Suppressor macrophage (primary cell): ENCODE measurements at regions not wholly inside any gene's neighbourhood (a gene's known extent, or its start where the extent isn't known, plus 50 kb on each side); places are given as distances from the start of the nearest gene placed in this dataset.
A peak's percentile ranks its signal among the peaks of the same experiment; 100 is the strongest.
"Not testable (repeated sequence)": the region's sequence is repeated elsewhere in the genome, so short reads cannot be mapped to it uniquely, and the experiment has no call there.

Experiments used
- DNase-seq, 4 experiments: peaks; one replicate each; pipeline ENCODE4 v3.0.0-alpha.2; 2020 to 2022

DNA sequence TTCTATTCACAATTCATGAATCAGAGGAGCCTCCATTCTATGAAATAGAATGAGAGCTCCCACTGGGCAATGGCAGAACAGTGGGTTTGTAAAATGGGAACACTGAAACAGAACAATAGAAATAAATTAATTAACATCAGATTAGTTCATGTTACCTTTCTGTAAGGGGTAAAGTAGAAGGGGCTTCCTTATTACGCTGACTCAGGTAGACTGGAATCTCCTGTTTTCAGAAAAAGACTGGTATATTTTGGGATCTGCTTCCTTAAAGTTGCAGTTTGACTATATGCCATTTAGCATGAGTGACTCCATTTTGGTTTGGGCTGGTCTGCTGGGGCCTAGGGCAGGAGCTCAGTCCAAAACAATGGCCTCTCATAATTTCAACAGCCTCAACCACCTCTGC is 52.8 kb upstream of the ZFAND3 start:
- no peak for DNase-seq

DNA sequence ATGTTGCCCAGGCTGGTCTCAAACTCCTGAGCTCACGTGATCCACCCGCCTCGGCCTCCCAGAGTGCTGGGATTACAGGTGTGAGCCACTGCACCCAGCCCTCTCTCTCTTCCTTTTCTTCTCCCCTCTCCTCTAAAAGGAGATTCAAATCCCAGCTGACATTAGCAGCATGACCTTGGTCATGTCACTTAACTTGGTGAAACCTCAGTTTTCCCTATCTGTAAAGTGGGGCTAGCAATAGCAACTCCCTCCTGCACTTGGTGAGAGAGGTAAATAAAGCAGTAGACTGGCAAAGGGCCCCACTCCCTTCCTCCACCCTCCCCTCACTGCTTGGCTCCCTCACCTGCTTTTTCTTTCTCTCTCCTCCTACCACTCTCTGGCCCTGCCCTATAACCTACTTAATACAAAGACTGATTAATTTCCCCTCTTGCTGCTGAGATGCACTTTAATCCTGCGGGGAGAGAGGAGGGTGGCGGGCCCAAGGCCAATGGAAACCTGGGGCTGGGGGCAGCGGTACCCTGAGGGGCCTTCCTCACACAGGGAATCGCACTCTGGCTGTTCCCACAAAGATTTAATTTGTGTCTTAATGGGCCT is 54.2 kb upstream of the ZFAND3 start:
- no peak for DNase-seq

DNA sequence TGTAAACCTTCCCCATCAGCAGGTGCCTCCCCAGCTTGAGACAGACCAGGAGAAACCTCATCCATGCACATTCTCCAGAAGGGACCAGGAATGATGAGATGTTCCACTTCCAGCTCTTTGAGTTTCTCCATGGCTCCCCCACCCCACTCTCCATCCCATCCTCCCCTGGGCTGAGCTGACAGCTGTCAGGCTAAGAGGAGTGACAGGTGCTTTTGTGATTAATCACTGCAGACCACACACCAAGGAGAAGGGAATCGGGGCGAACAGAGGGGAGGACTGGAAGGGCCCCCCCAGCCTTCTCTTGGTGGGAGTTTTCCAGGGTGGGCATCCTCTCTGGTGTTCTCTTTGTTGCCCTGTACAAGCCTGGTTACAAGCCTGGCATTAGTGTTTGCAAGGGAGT is 56.1 kb upstream of the ZFAND3 start:
- no peak for DNase-seq

DNA sequence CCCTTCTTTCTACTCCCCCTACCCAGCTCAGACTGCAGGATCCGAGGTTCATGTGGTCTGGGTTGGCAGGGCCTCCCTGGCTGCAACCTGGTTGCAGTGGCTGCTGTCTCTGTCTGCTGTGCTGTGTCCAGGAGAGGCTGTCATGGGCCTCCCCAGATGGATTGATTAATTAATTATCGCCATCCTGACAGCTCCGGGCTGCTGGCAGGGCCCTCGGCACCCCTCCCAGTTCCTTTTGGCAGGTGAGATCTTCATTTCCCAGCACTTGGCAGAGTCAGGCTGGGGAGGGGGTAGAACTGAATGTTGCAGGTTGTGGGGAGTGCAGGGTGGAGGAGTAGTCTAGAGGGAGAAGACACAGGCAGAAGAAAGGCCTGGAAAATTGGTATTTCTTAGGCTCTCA is 56.7 kb upstream of the ZFAND3 start:
- DNase-seq: no peak

DNA sequence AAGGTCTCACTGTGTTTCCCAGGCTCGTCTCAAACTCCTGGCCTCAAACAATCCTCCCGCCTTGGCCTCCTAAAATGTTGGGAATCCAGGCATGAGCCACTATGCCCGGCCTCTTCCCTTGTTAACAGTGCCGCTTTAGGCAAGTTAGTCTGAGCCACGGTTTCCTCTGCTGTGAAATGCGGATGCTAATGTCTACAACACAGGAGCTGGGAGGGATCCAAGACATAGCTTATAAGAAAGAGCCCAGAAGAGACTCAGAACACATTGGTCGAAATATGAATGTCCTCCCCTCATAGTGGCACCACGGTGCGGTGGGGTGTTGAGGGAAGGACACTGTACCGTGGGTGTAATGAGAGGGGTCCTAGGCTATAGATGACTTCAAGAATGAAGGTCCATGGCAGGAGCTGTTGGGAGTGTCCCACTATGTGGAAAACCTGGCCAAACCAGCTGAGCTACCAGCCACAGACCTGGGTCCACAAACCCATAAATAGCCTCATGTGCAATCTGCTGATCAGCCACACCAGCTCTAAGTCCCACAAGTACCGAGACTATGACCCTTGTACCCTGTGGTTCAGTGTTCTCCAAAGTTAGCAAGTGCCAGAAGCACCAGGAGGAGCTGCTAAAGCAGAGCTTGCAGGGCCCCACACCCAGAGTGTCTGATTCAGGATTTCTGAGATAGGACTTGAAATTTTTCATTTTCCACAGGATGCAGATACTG is 57.8 kb upstream of the ZFAND3 start:
- DNase-seq: no peak

DNA sequence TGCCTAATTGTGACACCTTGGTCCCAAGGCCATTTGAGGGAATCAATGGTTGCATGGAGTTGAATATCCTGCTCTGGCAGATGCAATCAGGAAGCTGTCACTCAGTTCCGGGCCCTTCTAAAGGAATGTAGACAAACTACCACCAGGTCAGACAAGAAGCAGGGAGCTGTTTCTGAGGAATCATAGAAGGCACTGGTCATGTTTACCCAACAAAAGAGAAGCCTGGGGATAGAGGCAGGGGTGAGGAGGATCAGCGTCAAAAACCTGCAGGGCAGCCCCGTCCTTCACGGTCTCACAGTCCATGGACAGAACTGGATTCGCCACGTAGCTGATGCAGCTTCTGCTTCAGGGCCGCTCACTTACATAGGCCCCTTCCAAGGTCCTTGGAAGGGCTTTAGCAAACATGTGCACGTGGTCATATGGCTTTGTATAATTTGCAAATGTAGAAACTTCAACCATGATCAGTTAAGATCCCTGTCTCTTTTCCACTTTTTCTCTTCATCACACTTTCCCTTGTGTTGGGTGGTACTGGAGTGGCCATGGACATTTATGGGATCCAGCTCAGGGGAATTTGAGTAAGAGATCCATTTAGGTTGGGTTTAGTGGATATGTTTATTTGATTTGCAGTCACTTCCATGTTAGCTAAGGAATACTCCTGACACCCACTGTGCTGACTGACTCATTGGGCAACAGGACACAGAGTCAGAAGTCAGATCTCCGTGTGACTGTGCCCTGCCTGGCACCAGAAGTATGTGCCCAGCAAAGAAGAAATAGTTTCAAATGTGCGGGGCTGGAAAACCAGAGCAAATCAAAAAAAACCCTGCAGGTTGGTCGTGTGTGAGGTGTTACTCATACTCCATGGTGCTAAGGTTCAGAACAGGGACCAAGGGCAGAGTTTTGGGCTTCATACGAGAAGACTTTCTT is 60.0 kb upstream of the ZFAND3 start:
- peak; percentile 13 to 69 (median 43) for DNase-seq

DNA sequence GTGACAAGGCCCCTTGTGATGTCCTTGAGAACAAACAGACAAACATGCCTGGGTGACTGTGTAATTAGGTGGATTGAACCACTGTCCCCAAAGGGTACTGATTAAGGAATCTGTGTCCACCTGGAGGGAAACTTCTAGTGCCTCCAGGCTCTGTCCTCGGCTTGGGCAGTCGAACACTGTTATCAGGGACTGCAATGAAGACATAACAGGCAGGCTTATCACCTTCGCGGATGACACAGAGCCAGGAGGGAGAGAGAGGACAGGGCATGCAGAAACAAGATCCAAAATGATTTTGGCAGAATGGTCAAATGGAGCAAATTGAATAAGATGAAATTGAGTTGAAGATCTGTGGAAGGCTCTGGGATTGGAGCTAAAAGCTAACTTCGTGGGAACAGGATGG is 60.9 kb upstream of the ZFAND3 start:
- DNase-seq: peak in 1 of 4 experiments; percentile 8

DNA sequence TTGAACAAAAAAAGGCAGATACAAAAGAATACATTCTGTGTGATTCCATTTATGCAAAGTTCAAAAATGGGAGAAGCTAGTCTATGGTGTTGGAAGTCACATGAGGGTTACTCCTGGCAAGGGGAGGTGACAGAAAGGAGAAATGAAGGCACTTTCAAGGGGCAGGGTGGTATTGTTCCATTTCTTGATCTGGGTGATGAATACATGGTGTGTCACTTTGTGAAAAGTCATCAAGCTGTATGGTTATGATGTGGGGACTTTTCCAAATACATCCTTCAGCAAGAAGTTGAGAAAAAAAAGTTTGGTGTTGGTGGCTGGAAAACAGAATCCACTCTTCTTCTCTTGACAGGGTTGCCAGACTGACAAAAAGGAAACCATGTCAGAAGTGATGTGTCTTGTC is 60.6 kb upstream of the MDGA1 start:
- DNase-seq: peak in 2 of 4 experiments; percentile 18 to 45

DNA sequence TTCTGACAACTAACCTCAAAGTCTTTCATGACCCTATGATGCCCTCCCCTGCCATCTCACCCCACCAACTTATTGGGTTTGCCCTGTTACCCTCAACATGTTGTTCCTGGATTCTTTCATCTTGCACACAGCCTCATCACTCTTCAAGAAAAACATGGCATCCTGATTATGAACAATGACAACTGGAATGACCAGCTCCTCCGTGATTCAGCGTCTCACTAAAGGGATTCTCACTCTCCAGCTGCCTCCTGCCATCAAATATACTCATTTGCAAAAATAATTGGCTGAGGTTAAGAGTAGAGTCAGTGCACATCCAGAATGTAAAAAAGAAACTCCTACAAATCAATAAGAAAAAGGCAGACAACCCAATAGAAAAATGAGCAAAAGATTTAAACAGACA is 59.7 kb upstream of the MDGA1 start:
- DNase-seq: no peak

DNA sequence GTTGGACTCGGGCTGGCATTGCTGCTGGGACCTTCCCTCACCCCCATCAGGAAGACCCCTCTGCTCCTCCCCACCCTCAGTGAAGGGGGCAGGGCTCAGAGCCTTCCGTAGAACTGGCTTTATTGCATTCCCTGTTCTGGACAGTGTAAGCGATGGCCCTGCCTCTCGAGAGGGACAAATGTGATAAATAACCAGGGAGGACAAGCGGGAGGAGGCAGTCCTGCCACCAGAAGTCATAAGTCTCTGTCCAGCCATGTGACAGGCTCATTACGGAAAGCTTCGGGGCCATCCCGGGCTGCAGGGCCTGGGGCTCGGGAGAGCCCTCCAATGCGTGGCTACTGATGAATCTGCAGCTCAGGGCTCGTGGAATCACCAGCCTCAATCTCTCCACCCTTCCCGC is 58.5 kb upstream of the MDGA1 start:
- DNase-seq: no peak

DNA sequence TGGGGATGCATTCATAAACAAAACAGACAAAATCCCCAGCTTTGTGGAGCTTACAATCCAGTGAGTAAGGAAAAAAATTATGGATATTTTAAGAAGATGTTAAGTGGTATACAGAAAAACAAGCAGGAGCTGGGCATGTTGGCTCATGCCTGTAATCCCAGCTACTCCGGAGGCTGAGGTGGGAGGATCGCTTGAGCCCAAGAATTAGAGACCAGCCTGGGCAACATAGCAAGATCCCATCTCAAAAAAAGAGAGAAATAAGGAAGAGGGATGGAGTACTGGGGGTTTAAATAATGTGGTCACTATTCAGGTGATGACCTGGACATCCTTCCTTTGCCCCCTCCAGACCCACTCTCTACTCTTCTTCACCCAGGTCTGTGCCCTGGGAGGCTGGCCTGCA is 55.0 kb upstream of the MDGA1 start:
- DNase-seq: no peak

DNA sequence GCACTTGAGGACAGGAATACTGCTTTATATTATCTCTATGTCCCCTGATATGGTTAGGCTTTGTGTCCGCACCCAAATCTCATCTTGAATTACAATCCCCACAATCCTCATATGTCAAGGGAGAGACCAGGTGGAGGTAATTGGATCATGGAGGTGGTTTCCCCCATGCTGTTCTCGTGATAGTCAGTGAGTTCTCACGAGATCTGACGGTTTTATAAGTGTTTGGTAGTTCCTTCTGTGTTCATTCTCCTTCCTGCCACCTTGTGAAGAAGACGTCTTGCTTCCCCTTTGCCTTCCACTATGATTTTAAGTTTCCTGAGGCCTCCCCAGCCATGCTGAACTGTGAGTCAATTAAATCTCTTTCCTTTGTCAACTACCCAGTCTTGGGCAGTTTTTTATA is 51.7 kb upstream of the MDGA1 start:
- DNase-seq: not testable (repeated sequence)

DNA sequence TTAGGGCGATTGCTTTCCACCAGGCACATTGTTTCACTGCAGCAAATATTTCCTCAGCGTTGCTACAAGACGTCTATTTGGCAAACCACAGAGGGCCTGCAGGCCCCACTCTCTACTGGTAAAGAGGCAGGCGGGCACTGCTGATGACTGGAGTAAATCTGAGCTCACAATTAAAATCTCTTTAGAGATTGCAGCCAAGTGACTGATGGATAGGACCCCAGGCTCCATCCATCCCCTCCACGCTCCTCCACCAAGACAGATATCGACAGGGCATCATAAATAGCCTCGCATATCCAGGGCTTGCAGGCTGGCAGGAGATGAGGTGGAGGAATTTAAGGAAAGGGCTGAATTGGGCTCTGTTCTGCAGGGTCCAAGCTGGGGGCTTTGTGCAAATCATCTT is 50.4 kb upstream of the MDGA1 start:
- no peak for DNase-seq
